ENCODE measurements at regions not wholly inside any gene's neighbourhood (a gene's known extent, or its start where the extent isn't known, plus 50 kb on each side); places are given as distances from the start of the nearest gene placed in this dataset.

- FAIRE-seq, result no peak
Measured at GRCh38 chr10:131743190-131744151, 157.3 kb upstream of the PPP2R2D start.

GRCh38 chr10:131744346-131744745 lies 156.5 kb upstream of the PPP2R2D start:
- FAIRE-seq, result no peak

GRCh38 chr10:131745591-131745990 lies 155.2 kb upstream of the PPP2R2D start:
- FAIRE-seq, result no peak

GRCh38 chr10:131746241-131746711 lies 154.5 kb upstream of the PPP2R2D start:
- FAIRE-seq, result no peak

- no peak for FAIRE-seq
Measured at GRCh38 chr10:131746785-131747184, 154.0 kb upstream of the PPP2R2D start.

- FAIRE-seq, result no peak
Measured at GRCh38 chr10:131747251-131747650, 153.6 kb upstream of the PPP2R2D start.

- no peak for FAIRE-seq
Measured at GRCh38 chr10:131747791-131748190, 153.0 kb upstream of the PPP2R2D start.

- FAIRE-seq, result no peak
Measured at GRCh38 chr10:131748191-131748590, 152.6 kb upstream of the PPP2R2D start.

- FAIRE-seq, result no peak
Measured at GRCh38 chr10:131748831-131749766, 151.7 kb upstream of the PPP2R2D start.

- no peak for FAIRE-seq
Measured at GRCh38 chr10:131749767-131750142, 151.1 kb upstream of the PPP2R2D start.

- FAIRE-seq, result no peak
Measured at GRCh38 chr10:131750171-131750895, 150.5 kb upstream of the PPP2R2D start.

GRCh38 chr10:131750973-131751826 lies 149.6 kb upstream of the PPP2R2D start:
- FAIRE-seq, result no peak

- FAIRE-seq, result no peak
Measured at GRCh38 chr10:131751827-131752775, 148.7 kb upstream of the PPP2R2D start.

- FAIRE-seq, result no peak
Measured at GRCh38 chr10:131753336-131753735, 147.5 kb upstream of the PPP2R2D start.

- FAIRE-seq, result no peak
Measured at GRCh38 chr10:131755200-131755599, 145.6 kb upstream of the PPP2R2D start.

GRCh38 chr10:131757285-131758058 lies 143.3 kb upstream of the PPP2R2D start:
- no peak for FAIRE-seq

- no peak for FAIRE-seq
Measured at GRCh38 chr10:131758062-131758938, 142.5 kb upstream of the PPP2R2D start.

GRCh38 chr10:131758939-131759301 lies 141.9 kb upstream of the PPP2R2D start:
- no peak for FAIRE-seq

- no peak for FAIRE-seq
Measured at GRCh38 chr10:131759347-131759746, 141.5 kb upstream of the PPP2R2D start.

Measured in colon (tissue), 2 donors.